HG02981 (cell line): ENCODE measurements at regions not wholly inside any gene's neighbourhood (a gene's known extent, or its start where the extent isn't known, plus 50 kb on each side); places are given as distances from the start of the nearest gene placed in this dataset.
"Not testable (repeated sequence)": the region's sequence is repeated elsewhere in the genome, so short reads cannot be mapped to it uniquely, and the experiment has no call there.

Experiments
- ATAC-seq: cut with Tn5 transposase; IDR thresholded peaks from one replicate; pipeline ENCODE4 v1.9.1; 2021; ENCODE audit warnings: mild to moderate bottlenecking, moderate library complexity; ENCODE audit not compliant: unreplicated experiment

DNA sequence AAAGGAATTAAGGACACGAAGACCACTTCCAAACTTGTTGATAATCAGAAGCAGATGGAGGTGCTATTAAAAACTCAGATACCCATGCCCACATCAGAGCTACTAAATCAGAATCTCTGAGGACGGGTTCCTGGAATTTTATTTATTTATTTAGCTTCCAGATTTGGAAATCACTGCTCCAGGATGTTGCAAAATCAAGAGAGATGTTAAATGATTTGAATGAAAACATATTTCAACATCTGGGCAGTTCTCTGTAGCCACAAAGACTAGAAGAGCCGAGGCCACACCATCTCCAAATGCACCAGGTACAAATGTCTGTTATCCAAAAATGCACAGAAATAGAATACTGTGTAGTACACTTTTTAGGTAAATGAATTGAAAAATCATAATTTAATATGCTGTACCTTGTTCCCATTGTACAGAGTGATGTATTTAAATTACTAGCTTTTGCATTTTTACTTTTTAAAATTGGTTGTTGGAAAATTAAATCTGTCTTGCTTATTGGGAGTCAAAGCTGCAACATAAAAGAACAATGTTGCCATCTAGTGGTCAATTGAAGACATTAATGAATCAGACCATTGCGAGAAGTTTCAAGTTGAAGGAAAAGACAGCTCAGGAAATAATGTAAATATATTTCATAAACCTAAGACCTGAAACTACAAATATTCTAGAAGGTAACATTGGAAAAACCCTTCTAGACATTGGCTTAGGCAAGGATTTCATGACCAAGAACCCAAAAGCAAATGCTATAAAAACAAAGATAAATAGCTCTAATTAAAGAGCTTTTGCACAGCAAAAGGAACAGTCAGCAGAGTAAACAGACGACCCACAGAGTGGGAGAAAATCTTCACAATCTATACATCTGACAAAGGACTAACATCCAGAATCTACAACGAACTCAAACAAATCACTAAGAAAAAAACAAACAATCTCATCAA lies 151.3 kb upstream of the TTC29 start:
- ATAC-seq, result peak; percentile 77

DNA sequence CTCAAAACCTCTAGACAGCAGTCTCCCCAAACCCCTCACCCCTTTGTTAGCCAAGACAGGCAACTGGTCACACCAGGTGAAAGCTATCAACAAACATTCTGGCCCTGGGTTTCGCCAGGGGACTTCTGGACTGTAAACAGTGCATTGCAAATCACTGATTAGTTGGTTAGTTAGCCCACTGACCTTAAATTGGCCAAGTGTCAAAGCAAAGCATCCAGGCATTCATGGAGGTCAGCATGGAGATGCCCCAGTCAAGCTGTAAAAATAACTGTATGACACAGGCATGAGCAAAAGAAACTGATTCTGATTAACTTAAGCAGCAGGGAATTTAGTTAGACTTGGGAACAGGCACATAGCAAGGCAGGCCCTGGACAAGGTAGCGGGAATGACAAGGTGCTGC lies 156.0 kb upstream of the TTC29 start:
- no peak for ATAC-seq

DNA sequence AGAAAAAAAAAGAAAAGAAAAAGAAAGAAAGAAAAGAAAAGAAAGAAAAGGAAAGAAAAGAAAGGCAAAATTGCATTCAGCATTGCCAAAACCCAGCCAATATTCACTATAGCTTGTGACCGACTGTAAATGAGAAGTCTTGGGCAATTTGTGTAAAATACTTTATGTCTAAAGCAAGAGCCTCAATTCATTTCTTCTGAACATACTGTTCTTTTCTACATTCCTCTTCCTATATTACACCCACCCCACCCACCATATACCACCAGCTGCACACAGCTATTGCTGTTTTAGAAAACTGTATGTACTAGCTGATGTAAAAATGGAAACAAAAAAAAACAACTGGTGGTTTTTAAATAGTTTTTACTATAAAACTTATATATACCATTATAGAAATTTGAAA lies 156.9 kb upstream of the TTC29 start:
- ATAC-seq, result no peak

DNA sequence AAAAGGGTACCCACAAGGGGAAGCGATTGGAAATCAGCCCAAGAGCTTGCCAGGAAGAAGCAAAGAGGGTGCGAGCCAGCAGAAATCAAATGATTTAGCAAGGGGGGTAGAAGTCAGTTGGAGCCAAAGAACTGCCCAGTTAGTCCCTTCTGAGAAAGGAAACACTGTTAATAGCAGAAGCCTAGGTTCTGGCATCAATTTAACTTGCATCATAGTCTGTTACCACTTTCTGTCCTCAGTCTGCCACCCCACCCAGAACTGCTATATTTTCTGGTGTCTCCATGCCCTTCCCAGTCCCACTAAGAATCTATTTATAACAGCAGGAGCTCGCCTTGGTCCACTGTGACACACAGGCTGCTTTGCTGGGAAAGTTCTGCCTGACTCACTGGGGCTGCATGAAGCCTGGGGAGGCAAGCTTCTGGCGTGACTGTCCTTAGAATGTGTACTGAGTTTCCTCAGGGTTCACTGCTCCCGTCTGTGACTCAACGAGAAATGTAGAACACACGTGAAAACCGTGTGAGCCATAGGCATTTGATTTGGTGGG lies 157.8 kb upstream of the TTC29 start:
- no peak for ATAC-seq

DNA sequence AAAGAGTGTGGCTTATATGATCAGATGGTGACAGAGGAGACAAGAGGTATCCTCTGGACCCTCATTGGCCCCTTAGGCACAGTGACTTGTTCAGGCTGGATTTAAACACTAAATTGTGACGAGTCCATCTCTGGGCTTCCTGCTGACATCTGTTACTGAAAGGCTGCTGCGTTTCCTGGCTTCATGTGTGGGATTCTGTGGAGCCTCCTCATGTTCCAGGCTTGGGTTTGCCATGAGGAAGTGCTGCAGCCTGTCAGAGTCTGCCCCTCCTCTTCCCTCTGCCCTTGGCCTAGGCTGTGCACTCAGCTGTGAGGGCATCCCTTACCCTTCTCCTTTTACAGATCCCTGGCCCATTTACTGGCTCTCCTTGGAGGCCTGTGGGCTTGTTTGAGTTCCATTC lies 159.1 kb upstream of the TTC29 start:
- ATAC-seq, result no peak

DNA sequence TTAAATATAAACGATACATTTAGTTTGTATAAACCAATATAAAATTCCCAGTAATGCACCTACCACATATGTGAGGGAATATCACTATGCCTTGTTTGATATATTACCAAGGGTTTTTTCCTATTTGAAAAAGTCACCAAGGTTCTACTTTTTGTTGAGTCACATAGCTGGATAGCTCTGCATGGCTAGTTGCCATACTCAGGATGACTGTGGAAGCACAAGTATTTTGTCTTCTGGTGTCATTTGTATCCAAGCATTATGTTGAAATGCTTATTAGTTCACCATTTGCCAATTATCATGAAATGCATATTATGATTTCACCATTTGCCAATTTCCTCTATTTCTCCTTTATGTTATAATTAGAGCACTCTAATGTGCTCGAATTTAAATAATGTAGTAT lies 162.7 kb upstream of the TTC29 start:
- ATAC-seq, result no peak

DNA sequence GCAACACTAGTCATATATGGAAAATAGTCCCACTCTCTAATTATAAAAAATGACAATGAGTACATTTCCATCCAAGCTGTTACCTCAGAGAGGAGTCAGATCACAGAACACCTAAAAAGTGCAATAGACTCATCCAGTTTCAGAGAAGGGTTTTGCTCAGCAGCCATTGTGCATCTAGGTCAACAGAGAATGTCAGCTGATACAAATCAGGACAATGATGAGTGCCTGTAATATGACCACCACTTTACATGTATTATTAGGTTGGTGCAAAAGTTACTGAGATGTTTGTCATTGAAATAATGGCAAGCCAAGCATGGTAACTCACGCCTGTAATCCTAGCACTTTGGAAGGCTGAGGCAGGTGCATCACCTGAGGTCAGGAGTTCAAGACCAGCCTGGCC lies 164.1 kb upstream of the TTC29 start:
- no peak for ATAC-seq

DNA sequence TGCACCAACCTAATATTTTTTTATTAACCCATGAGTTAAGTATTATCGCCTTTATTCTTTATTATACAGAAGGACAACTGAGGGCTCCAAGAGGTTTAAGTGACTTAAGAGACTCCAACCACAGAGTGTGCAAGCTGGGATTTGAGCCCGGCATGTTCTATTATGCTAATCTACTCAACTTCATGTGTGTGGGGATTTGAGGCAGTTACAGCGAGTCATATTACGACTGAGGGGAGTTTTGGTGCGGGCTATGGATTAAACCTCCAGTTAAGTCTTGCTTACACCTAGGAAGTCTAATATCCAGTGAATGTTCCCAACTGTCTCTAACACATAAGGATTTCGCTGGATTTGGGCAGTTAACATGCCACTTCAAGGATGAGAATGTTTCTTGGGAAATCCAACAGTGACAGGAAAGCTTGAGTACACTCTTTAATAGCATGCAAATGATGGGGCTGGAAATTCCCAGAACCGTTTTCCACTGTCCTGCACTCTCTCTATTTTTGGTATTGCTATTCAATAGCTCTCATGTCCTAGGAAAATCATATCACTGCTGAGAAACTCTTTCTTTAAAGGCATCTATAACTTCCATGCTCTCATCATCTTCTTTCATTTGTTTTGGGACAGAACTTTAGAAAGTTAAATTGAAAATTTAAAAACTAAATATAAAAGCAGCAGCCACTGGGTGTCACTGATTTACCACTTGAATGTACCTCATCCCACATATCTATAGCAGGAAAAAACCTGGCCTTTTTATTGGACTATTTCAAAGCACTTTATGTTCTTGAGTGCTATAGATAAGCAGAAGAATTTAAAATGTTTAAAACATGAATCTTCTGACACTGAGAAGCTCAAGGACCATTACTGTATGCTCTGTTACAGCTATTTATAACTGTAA lies 165.1 kb upstream of the TTC29 start:
- no peak for ATAC-seq

DNA sequence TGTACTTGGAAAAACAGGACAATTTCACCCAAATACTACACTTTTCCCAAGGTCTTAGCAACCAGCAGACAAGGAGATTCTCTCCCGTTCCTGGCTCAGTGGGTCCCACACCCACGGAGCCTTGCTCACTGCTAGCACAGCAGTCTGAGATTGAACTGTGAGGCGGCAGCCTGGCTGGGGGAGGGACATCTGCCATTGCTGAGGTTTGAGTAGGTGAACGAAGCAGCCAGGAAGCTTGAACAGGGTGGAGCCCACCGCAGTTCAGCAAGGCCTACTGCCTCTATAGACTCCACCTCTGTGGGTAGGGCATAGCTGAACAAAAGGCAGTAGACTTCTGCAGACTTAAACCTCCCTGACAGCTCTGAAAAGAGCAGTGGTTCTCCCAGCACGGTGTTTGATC lies 166.5 kb upstream of the TTC29 start:
- not testable (repeated sequence) for ATAC-seq

DNA sequence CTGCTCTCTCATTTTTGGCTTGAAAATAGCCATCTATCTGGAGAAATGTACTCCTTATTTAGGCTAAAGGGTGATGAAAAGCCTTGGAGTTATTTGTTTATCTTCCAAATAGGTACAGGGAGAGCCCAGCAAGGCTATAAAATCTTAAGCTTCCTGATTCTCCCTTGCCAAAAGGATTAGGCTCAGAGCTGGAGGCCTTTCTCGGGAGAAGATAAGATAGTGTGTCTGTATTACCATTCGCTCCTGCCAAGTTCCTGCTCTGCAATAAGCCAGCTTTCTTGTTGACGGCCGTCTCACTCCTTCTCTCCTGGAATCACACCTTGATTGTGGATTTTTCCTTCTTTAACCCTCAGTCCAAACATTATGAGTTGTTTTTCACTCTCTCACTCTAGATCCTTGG lies 171.8 kb upstream of the TTC29 start:
- ATAC-seq, result no peak

DNA sequence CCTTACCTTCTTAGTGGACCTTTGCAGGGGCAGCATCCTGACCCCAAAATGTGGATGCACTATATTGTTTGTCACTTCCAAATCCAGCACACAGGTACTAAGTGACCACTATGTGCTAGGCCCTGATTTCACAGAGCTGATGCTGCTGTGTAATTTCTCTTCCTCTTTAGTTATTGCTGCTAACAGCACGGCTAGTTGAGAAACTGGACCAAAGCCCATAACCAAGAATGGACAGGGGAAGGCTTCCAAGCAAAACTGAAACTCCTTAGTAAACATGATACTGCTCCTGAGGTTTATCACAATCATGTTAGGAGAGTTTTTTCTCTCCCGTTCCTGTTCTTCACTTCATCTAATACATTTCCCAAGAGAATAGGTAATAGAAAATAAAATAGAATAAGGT lies 172.9 kb upstream of the TTC29 start:
- ATAC-seq, result no peak

DNA sequence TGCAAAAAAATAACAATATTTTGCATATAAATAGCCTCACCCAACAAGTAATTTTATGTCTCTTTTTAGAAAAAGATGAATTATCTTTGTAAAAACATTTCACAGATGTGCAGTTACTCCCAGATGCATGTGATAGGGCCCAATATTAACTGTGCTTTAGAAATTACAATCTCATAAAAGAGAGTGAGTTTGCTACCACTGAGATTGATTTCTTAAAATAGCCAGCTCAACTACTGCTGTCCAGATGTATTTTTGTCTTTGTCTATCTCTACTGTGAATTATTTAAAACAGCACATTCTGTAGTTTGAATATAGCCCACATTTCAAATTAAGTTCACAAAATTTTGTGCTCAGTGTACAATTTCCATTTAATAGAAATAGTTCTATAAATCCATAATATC lies 177.0 kb upstream of the TTC29 start:
- ATAC-seq, result no peak

DNA sequence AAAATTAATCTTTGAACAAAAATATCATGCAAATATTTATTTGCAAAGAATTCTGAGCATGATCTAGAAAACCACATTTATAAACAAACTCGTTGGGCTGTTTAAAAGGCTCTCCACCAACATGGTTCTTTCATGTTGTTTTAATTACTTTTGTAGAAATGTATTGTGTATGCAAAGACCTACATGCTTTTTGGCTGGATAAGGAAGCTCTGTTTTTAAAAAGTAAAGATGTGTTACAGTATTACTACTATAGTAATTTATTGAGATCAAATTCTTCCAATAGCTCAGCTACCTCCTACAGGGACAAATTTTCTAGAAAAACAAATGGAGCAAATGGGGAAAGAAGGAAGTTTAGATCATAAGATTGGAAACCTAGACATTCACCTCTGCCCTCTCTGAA lies 177.5 kb upstream of the TTC29 start:
- no peak for ATAC-seq

DNA sequence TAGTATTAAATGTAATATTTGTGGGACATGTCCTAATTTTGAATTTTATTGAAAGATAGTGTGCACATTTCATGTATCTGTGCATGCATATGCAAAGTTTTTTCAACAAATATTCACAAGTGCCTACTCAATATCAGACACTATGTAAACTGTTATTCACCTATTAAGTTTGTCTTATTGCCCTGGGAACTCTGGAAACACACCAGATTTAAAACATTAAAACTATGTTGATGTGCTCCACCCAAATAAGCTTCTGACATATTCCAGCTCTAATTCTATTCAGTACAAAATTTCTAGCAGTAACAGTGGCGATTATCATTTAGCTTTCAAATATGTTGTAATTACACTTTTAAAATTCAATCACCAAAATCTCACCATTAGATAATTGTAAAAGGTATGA lies 183.1 kb upstream of the TTC29 start:
- no peak for ATAC-seq

DNA sequence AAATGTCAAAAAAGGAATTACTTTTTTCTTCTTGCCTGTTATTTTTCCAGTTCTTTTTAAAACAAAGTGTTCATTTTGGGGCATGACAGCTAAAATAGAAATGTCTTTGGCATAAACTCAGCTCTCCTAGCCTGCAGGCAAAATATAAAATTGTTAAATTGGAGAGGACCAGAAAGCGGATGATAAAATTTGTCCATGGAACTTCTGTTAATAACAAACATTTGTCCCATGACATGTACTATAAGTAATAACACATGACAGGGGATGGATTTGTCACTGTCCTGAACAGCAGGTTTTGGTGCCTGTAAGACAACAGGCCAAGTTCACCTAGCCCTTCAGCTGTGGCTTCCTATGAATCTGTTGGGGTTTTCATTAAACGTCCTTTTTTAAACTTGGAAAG lies 184.0 kb upstream of the TTC29 start:
- no peak for ATAC-seq

DNA sequence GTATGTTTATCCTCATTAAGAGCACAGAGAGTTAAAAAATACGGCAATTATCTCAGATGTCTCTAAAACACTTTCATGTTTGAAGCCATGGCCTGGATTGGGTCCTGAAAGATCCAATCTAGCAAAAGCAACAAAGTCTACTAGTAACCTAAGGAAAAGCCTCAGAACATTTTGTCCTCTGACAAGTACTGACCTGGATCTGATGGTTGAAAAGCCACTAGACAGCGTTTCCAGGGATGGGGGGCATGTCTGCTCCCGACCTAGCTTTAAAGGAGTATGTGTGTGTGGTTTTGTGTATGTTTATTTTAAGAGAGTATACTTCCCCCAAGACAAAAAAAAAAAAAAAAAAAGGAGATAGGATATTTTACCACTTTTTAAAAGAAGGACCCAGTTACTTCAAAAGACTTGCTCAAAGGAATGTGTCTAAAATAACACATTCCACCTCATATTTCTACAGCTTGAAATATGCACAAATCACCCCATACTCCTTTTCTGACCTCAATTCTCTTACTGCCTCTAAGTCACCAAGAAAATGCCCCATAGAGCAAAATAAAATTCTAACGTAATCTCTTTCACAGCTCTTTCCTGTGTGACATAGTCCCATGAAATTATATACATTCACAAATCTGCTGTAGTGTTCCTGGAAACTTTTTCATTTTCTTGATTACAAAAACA lies 189.0 kb upstream of the TTC29 start:
- ATAC-seq, result no peak

DNA sequence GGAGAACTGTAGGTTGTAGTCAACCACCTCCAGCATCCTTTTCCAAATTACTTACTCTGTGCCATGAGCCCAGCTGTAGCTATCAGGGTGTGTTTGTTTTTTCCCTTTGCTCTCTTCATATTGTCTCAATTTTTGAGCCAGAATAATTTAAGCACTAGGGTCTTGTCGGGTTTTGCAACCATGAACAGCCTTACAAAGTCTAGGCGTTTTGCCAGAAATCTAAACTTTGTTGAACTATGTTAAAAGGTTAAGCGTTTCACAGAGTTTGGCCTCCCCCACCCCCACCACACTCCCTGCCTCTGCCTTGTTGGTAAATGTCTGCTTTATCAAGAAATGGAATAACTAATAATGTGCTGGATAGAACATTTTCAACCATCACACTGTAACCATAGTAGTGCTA lies 190.6 kb upstream of the TTC29 start:
- no peak for ATAC-seq

DNA sequence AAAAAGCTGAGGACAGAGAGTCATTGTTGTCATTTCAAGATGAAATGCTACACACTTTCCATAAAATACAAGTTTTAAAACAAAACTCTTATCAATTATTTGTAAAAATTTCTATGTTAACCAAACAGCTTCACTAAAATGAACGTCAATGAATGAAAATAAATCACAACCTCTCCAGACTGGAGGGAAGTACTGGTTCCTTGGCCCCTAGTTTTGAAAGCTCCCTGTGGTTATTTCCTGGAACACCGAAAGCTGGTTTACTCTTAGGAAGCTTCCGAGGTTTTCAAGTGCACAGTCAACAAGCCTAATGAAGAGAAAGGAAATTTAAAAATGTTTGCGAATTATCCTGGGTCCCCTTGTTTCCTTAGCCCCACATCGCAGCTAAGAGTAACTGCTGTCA lies 191.1 kb upstream of the TTC29 start:
- ATAC-seq, result no peak

DNA sequence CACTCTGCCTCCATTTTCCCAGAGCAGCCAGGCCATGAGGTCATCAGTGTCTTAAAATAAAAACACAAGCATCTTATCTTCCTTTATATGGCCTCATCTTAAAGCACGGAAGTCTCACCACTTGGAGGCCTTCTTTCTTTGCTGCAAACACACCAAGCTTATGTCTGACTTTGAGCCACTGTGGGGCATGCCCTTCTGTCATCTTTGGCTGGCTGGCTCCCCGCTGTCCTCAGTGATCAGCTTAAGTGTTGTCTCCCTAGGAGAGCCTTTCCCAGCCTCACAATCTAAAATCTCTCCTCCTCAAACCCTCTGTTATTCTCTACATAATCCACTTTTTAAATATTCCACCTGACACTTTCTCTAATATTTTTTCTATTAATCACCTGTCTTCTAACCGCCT lies 191.6 kb upstream of the TTC29 start:
- no peak for ATAC-seq

DNA sequence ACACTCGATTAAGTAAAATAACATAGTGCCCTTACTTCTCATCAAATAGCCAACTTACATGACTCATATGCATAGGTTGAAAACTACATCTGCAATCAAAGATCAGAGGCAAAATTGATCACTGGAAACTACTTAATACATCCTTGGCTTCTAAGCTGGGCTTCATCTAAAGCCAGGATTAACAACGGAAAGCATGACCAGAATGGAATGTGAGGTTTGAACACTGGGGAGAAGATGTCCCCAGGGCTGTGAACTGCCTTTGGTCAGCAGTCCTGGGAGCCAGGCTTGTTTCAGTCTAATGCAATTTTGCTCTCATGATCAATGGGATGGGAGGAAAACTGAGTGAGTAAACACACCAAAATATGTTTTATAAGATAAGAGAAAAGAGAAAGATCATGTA lies 192.5 kb upstream of the TTC29 start:
- no peak for ATAC-seq
